ENCODE measurements at regions not wholly inside any gene's neighbourhood (a gene's known extent, or its start where the extent isn't known, plus 50 kb on each side); places are given as distances from the start of the nearest gene placed in this dataset.

DNA sequence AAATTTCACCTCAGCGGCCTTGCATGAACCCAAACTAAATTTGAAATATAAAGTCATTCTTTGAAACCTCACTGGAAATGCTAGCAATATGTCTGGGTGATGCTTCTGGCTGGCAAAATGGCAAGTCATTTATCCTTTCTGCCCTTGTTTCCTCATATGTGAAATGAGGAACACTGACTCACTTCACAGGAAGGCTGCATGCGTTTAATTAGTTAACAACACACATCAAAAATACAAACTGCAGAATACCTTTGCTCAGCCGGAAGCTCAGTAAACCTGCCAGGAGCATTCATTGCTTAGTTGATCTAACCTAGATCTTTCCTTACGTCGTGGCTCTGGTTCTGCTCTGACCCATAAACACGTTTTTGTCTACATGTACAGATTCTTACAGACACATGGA, 214.2 kb upstream of the ACVR2A start:
- H3K9me2 ChIP-seq (ENCODE audit: insufficient read depth) = no peaks in the 10 kb centered on the region
- no peak overlapping the region for H2AFZ ChIP-seq (ENCODE audit: low read depth, low read length, poor library complexity, severe bottlenecking)
- H3K79me2 ChIP-seq (ENCODE audit: insufficient read depth, low read length) = no peaks in the 10 kb centered on the region
- intact Hi-C loops (cut with micrococcal nuclease) = no loop called here
- ChIA-PET CTCF (no interaction called here), POLR2A (no interaction called here), RAD21 (ENCODE audit: low non-redundant PET in 1 of 2, low total read pairs in 2 of 2, uncharacterized antibody in 2 of 2, unreplicated experiment in 2 of 2) (no interaction called here)
- no peaks in the 10 kb centered on the region for H3K27me3 ChIP-seq (ENCODE audit: insufficient read depth, low read length)
- no peaks in the 10 kb centered on the region for H4K20me1 ChIP-seq (ENCODE audit: insufficient read depth)
- H3K4me3 ChIP-seq (replicated peaks in 1 of 2; ENCODE audit: low read depth in 1 of 2, low read length in 2 of 2) = no peak overlapping the region
- H3K9ac ChIP-seq (ENCODE audit: low read length) = no peak overlapping the region
- no peaks in the 10 kb centered on the region for H3K9me3 ChIP-seq (ENCODE audit: control insufficient read depth in 1 of 2, insufficient read depth in 1 of 2, low read depth in 1 of 2, low read length in 2 of 2)
- H3K4me1 ChIP-seq (ENCODE audit: control insufficient read depth in 1 of 2, insufficient read depth in 2 of 2, low read length in 2 of 2) = no peaks in the 10 kb centered on the region
- BruUV-seq (replicated peaks) = no TSS peak
- H3K4me2 ChIP-seq (ENCODE audit: low read length) = no peak overlapping the region
- H3K36me3 ChIP-seq (ENCODE audit: control insufficient read depth in 1 of 2, insufficient read depth in 2 of 2, low read length in 2 of 2) = no peaks in the 10 kb centered on the region
- H3K27ac ChIP-seq (ENCODE audit: low read depth, low read length) = no peak overlapping the region
- ATAC-seq (no peak), DNase-seq (ENCODE audit: low read depth, low spot score) (no peak)
- no peak for TF ChIP-seq ZBTB33 (IDR thresholded peaks at IDR 0.05; ENCODE audit: extremely low read depth, insufficient replicate concordance, low read length)
- TF ChIP-seq EZH2phosphoT487 (IDR thresholded peaks at IDR 0.05; ENCODE audit: borderline replicate concordance) = no peak
- TF ChIP-seq, protein P1, sequence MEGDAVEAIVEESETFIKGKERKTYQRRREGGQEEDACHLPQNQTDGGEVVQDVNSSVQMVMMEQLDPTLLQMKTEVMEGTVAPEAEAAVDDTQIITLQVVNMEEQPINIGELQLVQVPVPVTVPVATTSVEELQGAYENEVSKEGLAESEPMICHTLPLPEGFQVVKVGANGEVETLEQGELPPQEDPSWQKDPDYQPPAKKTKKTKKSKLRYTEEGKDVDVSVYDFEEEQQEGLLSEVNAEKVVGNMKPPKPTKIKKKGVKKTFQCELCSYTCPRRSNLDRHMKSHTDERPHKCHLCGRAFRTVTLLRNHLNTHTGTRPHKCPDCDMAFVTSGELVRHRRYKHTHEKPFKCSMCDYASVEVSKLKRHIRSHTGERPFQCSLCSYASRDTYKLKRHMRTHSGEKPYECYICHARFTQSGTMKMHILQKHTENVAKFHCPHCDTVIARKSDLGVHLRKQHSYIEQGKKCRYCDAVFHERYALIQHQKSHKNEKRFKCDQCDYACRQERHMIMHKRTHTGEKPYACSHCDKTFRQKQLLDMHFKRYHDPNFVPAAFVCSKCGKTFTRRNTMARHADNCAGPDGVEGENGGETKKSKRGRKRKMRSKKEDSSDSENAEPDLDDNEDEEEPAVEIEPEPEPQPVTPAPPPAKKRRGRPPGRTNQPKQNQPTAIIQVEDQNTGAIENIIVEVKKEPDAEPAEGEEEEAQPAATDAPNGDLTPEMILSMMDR (IDR thresholded peaks at IDR 0.05 in 2 of 3, conservative IDR thresholded peaks at IDR 0.05 in 1 of 3; ENCODE audit: borderline replicate concordance in 1 of 3, insufficient read depth in 1 of 3, low read depth in 2 of 3, low read length in 2 of 3) = no peak
- TF ChIP-seq TCF7L2 (IDR thresholded peaks at IDR 0.05; ENCODE audit: borderline replicate concordance, extremely low read depth, insufficient read depth, insufficient read length) = no peak
- TF ChIP-seq, protein P2, sequence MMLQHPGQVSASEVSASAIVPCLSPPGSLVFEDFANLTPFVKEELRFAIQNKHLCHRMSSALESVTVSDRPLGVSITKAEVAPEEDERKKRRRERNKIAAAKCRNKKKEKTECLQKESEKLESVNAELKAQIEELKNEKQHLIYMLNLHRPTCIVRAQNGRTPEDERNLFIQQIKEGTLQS (IDR thresholded peaks at IDR 0.05) = no peak
- no peak for TF ChIP-seq SIN3A (IDR thresholded peaks at IDR 0.05; ENCODE audit: low read depth)
